ENCODE measurements at regions not wholly inside any gene's neighbourhood (a gene's known extent, or its start where the extent isn't known, plus 50 kb on each side); places are given as distances from the start of the nearest gene placed in this dataset.

- DNase-seq (ENCODE audit: low read depth, low spot score) = no peak
- CTCF ChIA-PET = no interaction called here
- POLR2A ChIA-PET = no interaction called here
- no peak overlapping the region for H3K4me3 ChIP-seq (ENCODE audit: low read depth, low read length)
- TF ChIP-seq, protein P1, sequence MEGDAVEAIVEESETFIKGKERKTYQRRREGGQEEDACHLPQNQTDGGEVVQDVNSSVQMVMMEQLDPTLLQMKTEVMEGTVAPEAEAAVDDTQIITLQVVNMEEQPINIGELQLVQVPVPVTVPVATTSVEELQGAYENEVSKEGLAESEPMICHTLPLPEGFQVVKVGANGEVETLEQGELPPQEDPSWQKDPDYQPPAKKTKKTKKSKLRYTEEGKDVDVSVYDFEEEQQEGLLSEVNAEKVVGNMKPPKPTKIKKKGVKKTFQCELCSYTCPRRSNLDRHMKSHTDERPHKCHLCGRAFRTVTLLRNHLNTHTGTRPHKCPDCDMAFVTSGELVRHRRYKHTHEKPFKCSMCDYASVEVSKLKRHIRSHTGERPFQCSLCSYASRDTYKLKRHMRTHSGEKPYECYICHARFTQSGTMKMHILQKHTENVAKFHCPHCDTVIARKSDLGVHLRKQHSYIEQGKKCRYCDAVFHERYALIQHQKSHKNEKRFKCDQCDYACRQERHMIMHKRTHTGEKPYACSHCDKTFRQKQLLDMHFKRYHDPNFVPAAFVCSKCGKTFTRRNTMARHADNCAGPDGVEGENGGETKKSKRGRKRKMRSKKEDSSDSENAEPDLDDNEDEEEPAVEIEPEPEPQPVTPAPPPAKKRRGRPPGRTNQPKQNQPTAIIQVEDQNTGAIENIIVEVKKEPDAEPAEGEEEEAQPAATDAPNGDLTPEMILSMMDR (IDR thresholded peaks at IDR 0.05; ENCODE audit: insufficient read depth, low read length, missing control alignments) = no peak
These were observed 197.2 kb downstream of the GRXCR1 start for GRCh38 chr4:43089730-43090129.

DNA sequence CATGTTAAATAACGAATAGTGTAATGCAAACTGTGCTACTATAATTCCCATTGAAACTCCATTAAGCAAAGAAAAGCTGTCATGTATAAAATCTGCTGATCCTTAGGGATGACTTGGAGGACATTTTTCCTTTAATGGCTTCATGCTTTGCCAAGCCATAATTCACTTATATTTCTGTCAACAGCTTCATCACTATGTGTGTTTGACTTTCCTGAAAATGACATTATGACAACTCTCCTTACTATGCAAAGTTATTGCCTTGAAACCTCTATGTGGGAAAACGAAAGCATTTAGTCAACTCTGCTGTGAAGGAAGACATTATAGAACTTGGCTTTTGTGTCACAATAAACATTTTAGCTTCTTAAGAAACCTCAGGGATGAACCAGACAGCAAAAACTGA lies 210.5 kb downstream of the GRXCR1 start:
- DNase-seq (ENCODE audit: low read depth, low spot score) = no peak
- CTCF ChIA-PET = no interaction called here
- POLR2A ChIA-PET = no interaction called here
- TF ChIP-seq, protein P1 (IDR thresholded peaks at IDR 0.05; ENCODE audit: insufficient read depth, low read length, missing control alignments) = no peak
- no peak overlapping the region for H3K4me3 ChIP-seq (ENCODE audit: low read depth, low read length)

GRCh38 chr4:43112139-43112538 lies 219.6 kb downstream of the GRXCR1 start:
- TF ChIP-seq, protein P1 (IDR thresholded peaks at IDR 0.05; ENCODE audit: insufficient read depth, low read length, missing control alignments) = no peak
- CTCF ChIA-PET = no interaction called here
- POLR2A ChIA-PET = no interaction called here
- no peak for DNase-seq (ENCODE audit: low read depth, low spot score)
- no peak overlapping the region for H3K4me3 ChIP-seq (ENCODE audit: low read depth, low read length)

- POLR2A ChIA-PET = no interaction called here
- CTCF ChIA-PET = no interaction called here
- TF ChIP-seq, protein P1 (IDR thresholded peaks at IDR 0.05; ENCODE audit: insufficient read depth, low read length, missing control alignments) = no peak
- no peak overlapping the region for H3K4me3 ChIP-seq (ENCODE audit: low read depth, low read length)
- no peak for DNase-seq (ENCODE audit: low read depth, low spot score)
These were observed 220.7 kb downstream of the GRXCR1 start for GRCh38 chr4:43113196-43113595.

GRCh38 chr4:43126595-43126994 lies 234.1 kb downstream of the GRXCR1 start:
- ChIA-PET CTCF (no interaction called here), POLR2A (no interaction called here)
- TF ChIP-seq, protein P1 (IDR thresholded peaks at IDR 0.05; ENCODE audit: insufficient read depth, low read length, missing control alignments) = no peak
- no peak overlapping the region for H3K4me3 ChIP-seq (ENCODE audit: low read depth, low read length)
- no peak for DNase-seq (ENCODE audit: low read depth, low spot score)

- ChIA-PET CTCF (interaction anchor here (1.5 kb wide), 1 partner anchor 13 kb away, joined by 5 read pairs; no protein-coding TSS in a partner anchor), POLR2A (no interaction called here)
- TF ChIP-seq, protein P1 (IDR thresholded peaks at IDR 0.05; ENCODE audit: insufficient read depth, low read length, missing control alignments) = no peak
- DNase-seq (ENCODE audit: low read depth, low spot score) = no peak
- H3K4me3 ChIP-seq (ENCODE audit: low read depth, low read length) = no peak overlapping the region
These were observed 237.9 kb downstream of the GRXCR1 start for GRCh38 chr4:43130228-43131021.

Data from AG04449 (cell line).